CD4-positive, alpha-beta T cell (primary cell): ENCODE measurements at regions not wholly inside any gene's neighbourhood (a gene's known extent, or its start where the extent isn't known, plus 50 kb on each side); places are given as distances from the start of the nearest gene placed in this dataset.
"Not testable (repeated sequence)": the region's sequence is repeated elsewhere in the genome, so short reads cannot be mapped to it uniquely, and the experiment has no call there.

Experiments
- ATAC-seq: fragments of 200-7000 bp; cut with Tn5 transposase; one replicate; pipeline ENCODE4 v1.10.0; 2022; ENCODE audit warnings: mild to moderate bottlenecking; ENCODE audit not compliant: poor library complexity
- CTCF ChIA-PET: fragments of 350-600 bp; sonication (Branson Sonifier 250); formaldehyde crosslinking; loops from one replicate; lab custom pipeline; 2021; ENCODE audit warnings: antibody characterized with exemption, inconsistent platforms; lab: Charles Lee
- POLR2A ChIA-PET: fragments of 350-600 bp; sonication (Branson Sonifier 250); formaldehyde crosslinking; loops from one replicate; lab custom pipeline; 2021; ENCODE audit warnings: antibody characterized with exemption, inconsistent platforms; lab: Charles Lee
- DNase-seq, 14 experiments: peaks; one replicate each; pipeline ENCODE4 v3.0.0-alpha.2; 2013 to 2020; ENCODE audit warnings: mixed read lengths in 2 of 14
- H3K27ac ChIP-seq, 2 donors: one replicate each; pipeline versions ENCODE4 v1.5.1 to v1.7.0; 2013; ENCODE audit warnings: low read length in 2 of 2, low read depth in 1 of 2, mild to moderate bottlenecking in 1 of 2
- H3K27me3 ChIP-seq, 2 experiments: 1 replicate in 1 of 2; 2 replicates in 1 of 2; pipeline versions ENCODE4 v1.6.1 to v1.7.0; 2013; ENCODE audit warnings: low read length in 2 of 2, control low read depth in 1 of 2, mild to moderate bottlenecking in 1 of 2, moderate library complexity in 1 of 2; ENCODE audit not compliant: insufficient read depth in 2 of 2, control insufficient read depth in 1 of 2
- H3K36me3 ChIP-seq: one replicate; pipeline ENCODE4 v1.6.1; 2013; ENCODE audit warnings: low read length, control low read depth; ENCODE audit not compliant: insufficient read depth
- H3K4me1 ChIP-seq: one replicate; pipeline ENCODE4 v1.6.1; 2013; ENCODE audit warnings: low read length, control low read depth; ENCODE audit not compliant: insufficient read depth
- H3K4me3 ChIP-seq: one replicate; pipeline ENCODE4 v1.5.1; 2013; ENCODE audit warnings: mild to moderate bottlenecking, low read length, moderate library complexity
- H3K9me3 ChIP-seq, 2 experiments: 1 replicate in 1 of 2; 2 replicates in 1 of 2; pipeline versions ENCODE4 v1.6.1 to v1.7.0; 2013; ENCODE audit warnings: low read length in 2 of 2, mild to moderate bottlenecking in 2 of 2, control low read depth in 1 of 2, moderate library complexity in 1 of 2; ENCODE audit not compliant: control insufficient read depth in 1 of 2, insufficient read depth in 1 of 2
- H3K27ac Mint-ChIP-seq: one replicate; pipeline ENCODE4 v1.8.0; 2020; ENCODE audit warnings: mixed read lengths
- H3K27me3 Mint-ChIP-seq: one replicate; pipeline ENCODE4 v1.8.0; 2021; ENCODE audit warnings: mixed read lengths
- H3K36me3 Mint-ChIP-seq: one replicate; pipeline ENCODE4 v1.8.0; 2021; ENCODE audit warnings: low read depth, mixed read lengths
- H3K4me1 Mint-ChIP-seq: one replicate; pipeline ENCODE4 v1.8.0; 2021; ENCODE audit warnings: low read depth, mixed read lengths
- H3K4me3 Mint-ChIP-seq: one replicate; pipeline ENCODE4 v1.8.0; 2020; ENCODE audit warnings: mild to moderate bottlenecking, mixed read lengths
- H3K9me3 Mint-ChIP-seq: one replicate; pipeline ENCODE4 v1.8.0; 2020; ENCODE audit warnings: mixed read lengths
- intact Hi-C, 2 experiments: fragments of 100-400 bp; cut with DNase I in 1 of 2; cut with micrococcal nuclease in 1 of 2; formaldehyde crosslinking; loops; one replicate each; pipeline versions ENCODE4 v1.15.1 to v1.9.0; 2023 to 2025; cut with DNase I, micrococcal nuclease
- TF ChIP-seq, protein P1 (sequence below): fragments of 200-600 bp; IDR thresholded peaks from one replicate; pipeline ENCODE4 v1.8.0; 2022; ENCODE audit warnings: antibody characterized with exemption, mild to moderate bottlenecking

DNA sequence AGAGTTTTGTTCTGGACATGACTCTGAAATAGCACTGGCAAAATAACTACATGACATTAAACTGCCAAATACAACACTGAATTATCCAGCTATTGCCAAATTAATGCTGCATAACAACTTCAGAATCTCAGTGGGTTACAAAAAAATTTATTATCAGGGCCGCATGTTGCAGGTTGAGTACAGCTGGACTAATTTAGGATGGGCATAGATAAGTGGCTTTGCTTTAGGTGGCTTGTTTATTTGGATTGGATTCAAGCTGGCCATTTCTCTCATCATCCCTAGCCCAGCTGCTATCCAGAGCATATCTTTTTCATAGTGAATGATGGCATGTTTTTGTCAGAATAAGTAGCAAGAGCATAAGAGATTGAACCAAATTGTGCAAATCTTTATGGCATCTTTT, 1277.1 kb downstream of the REEP3 start:
- Histone ChIP-seq H3K27ac (no peak overlapping the region), H3K36me3 (no peaks in the 10 kb centered on the region), H3K4me3 (no peak overlapping the region), H3K27me3 (no peaks in the 10 kb centered on the region), H3K9me3 (no peaks in the 10 kb centered on the region), H3K4me1 (no peaks in the 10 kb centered on the region)
- ChIA-PET CTCF (no interaction called here), POLR2A (no interaction called here)
- H3K27ac Mint-ChIP-seq: no peak overlapping the region
- peaks cover 11% of the 10 kb centered on the region for H3K9me3 Mint-ChIP-seq
- no peaks in the 10 kb centered on the region for H3K4me1 Mint-ChIP-seq
- no peak for DNase-seq
- no peaks in the 10 kb centered on the region for H3K36me3 Mint-ChIP-seq
- TF ChIP-seq, protein P1, sequence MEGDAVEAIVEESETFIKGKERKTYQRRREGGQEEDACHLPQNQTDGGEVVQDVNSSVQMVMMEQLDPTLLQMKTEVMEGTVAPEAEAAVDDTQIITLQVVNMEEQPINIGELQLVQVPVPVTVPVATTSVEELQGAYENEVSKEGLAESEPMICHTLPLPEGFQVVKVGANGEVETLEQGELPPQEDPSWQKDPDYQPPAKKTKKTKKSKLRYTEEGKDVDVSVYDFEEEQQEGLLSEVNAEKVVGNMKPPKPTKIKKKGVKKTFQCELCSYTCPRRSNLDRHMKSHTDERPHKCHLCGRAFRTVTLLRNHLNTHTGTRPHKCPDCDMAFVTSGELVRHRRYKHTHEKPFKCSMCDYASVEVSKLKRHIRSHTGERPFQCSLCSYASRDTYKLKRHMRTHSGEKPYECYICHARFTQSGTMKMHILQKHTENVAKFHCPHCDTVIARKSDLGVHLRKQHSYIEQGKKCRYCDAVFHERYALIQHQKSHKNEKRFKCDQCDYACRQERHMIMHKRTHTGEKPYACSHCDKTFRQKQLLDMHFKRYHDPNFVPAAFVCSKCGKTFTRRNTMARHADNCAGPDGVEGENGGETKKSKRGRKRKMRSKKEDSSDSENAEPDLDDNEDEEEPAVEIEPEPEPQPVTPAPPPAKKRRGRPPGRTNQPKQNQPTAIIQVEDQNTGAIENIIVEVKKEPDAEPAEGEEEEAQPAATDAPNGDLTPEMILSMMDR: no peak
- intact Hi-C loops: no loop called here
- no peak for ATAC-seq
- no peaks in the 10 kb centered on the region for H3K27me3 Mint-ChIP-seq
- H3K4me3 Mint-ChIP-seq: no peak overlapping the region

DNA sequence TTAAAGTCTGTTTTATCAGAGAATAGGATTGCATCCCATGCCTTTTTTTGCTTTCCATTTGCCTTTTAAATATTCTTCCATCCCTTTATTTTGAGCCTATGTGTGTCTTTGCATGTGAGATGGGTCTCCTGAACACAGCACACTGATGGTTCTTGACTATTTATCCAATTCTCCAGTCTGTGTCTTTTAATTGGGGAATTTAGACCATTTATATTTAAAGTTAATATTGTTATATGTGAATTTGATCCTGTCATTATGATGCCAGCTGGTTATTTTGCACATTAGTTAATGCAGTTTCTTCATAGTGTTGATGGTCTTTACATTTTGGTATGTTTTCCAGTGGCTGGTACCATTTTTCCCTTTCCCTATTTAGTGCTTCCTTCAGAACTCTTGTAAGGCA, 1287.0 kb downstream of the REEP3 start:
- H3K4me1 ChIP-seq, H3K9me3 Mint-ChIP-seq, ATAC-seq, H3K9me3 ChIP-seq, CTCF ChIA-PET, H3K4me1 Mint-ChIP-seq, H3K27me3 Mint-ChIP-seq, H3K27me3 ChIP-seq, POLR2A ChIA-PET, H3K4me3 Mint-ChIP-seq, intact Hi-C loops, H3K36me3 ChIP-seq, H3K27ac ChIP-seq, H3K27ac Mint-ChIP-seq, H3K4me3 ChIP-seq, DNase-seq, H3K36me3 Mint-ChIP-seq: not testable (repeated sequence)

DNA sequence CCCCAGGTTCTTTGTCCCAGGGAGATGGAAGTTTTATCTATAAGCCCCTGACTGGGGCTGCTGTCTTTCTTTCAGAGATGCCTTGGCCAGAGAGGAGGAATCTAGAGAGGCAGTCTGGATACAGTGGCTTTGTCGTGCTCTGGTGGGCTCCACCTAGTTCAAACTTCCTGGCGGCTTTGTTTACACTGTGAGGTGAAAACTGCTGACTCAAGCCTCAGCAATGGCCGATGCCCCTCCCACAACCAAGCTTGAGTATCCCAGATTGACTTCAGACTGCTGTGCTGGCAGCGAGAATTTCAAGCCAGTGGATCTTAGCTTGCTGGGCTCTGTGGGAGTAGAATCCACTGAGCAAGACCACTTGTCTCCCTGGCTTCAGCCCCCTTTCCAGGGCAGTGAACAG, 1288.8 kb downstream of the REEP3 start:
- intact Hi-C loops, H3K27me3 ChIP-seq, H3K27ac ChIP-seq, H3K9me3 ChIP-seq, H3K36me3 ChIP-seq, ATAC-seq, H3K36me3 Mint-ChIP-seq, CTCF ChIA-PET, H3K4me1 ChIP-seq, H3K4me3 Mint-ChIP-seq, H3K9me3 Mint-ChIP-seq, H3K27ac Mint-ChIP-seq, POLR2A ChIA-PET, H3K4me3 ChIP-seq, H3K4me1 Mint-ChIP-seq, H3K27me3 Mint-ChIP-seq, DNase-seq: not testable (repeated sequence)

DNA sequence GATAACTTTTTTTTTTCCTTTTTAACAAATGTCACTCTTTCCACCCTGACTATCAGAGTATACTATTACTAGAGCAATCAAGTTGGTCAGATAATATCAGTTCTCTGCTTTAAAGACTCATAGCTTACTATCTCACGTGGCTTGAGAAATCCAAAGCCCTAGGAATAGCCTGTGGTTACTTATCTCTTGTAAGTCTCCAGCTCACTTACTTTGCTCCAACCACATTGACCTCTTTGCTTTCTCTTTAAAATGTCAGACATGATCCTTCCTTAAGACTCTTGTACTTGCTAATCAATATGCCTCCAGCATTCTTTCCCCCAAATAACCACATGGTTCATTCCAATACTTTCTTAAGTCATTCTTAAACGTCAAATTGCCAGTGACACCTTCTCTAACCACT, 1292.2 kb downstream of the REEP3 start:
- POLR2A ChIA-PET: no interaction called here
- H3K27me3 ChIP-seq: no peaks in the 10 kb centered on the region
- no peak overlapping the region for H3K4me3 Mint-ChIP-seq

More for the DNA sequence above, 1292.2 kb downstream of the REEP3 start:
- H3K36me3 Mint-ChIP-seq: no peaks in the 10 kb centered on the region
- intact Hi-C loops: no loop called here
- Histone ChIP-seq H3K9me3 (peaks cover 0 to 7% of the 10 kb centered on the region in 2 experiments), H3K27ac (no peak overlapping the region), H3K4me1 (no peaks in the 10 kb centered on the region), H3K4me3 (no peak overlapping the region), H3K36me3 (no peaks in the 10 kb centered on the region)
- no peak for DNase-seq
- CTCF ChIA-PET: no interaction called here
- H3K4me1 Mint-ChIP-seq: no peaks in the 10 kb centered on the region
- H3K9me3 Mint-ChIP-seq: no peaks in the 10 kb centered on the region
- TF ChIP-seq, protein P1: no peak
- ATAC-seq: no peak
- no peak overlapping the region for H3K27ac Mint-ChIP-seq
- H3K27me3 Mint-ChIP-seq: no peaks in the 10 kb centered on the region
